HG03060 (cell line): ENCODE measurements at regions not wholly inside any gene's neighbourhood (a gene's known extent, or its start where the extent isn't known, plus 50 kb on each side); places are given as distances from the start of the nearest gene placed in this dataset.
"Not testable (repeated sequence)": the region's sequence is repeated elsewhere in the genome, so short reads cannot be mapped to it uniquely, and the experiment has no call there.

ENCODE experiments used
- ATAC-seq: cut with Tn5 transposase; IDR thresholded peaks from one replicate; pipeline ENCODE4 v1.9.1; 2021; ENCODE audit warnings: low read depth, moderate number of reproducible peaks; ENCODE audit not compliant: unreplicated experiment

DNA sequence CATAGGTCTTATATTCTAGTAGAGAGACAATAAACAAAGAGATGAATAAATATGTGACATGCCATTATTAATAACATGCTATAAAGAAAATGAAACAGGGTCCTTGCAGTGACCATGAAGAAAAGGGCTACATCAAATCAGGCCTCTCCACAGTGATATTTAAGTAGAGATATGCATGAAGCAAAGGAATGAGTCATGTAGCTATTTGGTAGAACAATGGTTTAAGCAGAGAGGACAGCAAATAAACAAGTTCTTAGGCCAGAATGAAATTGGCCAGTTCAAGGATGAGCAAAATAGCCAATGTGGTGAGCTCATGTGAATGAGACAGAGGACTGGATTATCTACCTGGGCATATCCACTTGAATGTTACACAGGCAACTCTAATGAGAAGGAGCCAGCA, 172.2 kb upstream of the FERD3L start:
- ATAC-seq = no peak

GRCh38 chr7:19312416-19312815, 167.2 kb upstream of the FERD3L start:
- ATAC-seq = no peak

GRCh38 chr7:19307554-19307953, 162.3 kb upstream of the FERD3L start:
- no peak for ATAC-seq

GRCh38 chr7:19305698-19306097, 160.5 kb upstream of the FERD3L start:
- ATAC-seq = no peak

GRCh38 chr7:19304086-19304485, 158.9 kb upstream of the FERD3L start:
- ATAC-seq = no peak

DNA sequence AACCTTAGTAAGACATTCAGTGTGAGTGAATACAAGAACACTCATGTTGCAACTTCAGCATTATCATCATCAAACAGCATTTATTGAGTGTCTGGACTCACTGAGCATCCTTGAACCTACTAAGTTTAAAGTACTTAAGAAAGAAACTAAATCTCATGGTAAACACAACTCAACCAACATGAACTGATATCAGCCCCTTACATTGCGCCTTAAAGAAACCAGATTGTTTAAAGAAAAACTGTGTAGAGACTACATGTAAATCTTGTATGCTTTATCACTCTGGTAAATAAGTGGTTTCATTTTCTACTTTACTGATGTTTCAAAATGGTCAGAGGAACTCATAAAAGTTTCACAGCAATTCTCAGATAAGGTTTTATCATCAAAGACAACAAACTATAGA, 157.5 kb upstream of the FERD3L start:
- ATAC-seq = no peak

- no peak for ATAC-seq
Observed at GRCh38 chr7:19296617-19297016, 151.4 kb upstream of the FERD3L start.

GRCh38 chr7:19295376-19295775, 150.2 kb upstream of the FERD3L start:
- ATAC-seq = no peak

DNA sequence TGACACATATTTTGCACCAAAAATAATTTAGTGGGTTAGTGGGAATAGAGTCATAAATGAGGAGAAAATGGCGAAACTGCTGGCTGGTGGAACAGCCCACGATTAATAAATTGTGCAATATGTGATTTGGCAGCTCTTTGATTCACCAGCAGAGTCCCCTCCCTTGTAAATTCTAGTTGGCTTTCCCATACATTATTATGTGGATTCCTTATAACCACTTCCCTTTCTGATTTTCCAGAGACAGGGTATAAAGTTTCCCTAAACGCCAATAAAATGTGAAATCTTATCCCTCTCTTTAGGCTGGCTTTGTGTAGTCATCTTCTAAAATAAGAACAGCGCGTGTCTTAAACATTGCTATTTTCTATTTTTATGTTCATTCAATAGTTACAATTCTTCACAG, 149.4 kb upstream of the FERD3L start:
- ATAC-seq = no peak

DNA sequence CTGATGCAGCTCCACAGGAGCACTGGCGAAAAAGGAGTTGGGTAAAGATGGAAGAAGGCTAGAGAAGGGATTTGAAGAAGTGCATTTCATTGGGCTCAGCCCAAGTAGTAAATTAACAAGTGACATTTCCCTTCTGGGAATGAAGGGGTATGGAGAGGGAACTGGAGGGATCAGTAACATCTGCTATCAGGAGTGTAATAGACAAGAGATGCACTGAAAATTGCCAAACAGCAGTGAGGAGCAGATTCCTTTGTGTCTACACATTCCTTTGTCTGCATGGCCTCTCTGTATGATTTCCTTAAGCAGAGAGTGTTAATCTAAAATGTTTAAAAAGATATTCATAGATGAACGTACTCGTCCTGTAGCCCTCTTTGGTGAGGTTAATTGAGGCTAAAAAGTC, 148.2 kb upstream of the FERD3L start:
- ATAC-seq = no peak

DNA sequence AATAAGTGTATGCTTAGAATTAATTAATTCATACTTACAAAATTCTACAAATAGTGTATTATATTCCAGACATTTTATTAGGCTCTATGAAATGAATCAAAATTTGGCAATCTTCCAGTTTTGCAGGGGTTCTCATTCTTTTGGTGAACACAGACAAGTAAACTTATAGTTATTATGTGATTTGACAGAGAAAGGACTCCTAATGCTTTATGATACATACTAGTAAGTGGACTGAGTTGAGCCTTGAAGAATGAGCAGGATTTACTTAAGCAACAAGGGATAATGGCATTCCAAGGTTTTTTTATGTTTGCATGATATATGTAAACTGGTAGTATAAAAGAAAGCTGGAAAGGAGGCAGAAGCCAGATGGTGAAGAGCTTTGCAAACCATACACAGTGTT, 145.7 kb upstream of the FERD3L start:
- ATAC-seq = no peak

- ATAC-seq = no peak
Observed at GRCh38 chr7:19290066-19290465, 144.8 kb upstream of the FERD3L start.

GRCh38 chr7:19284596-19285300, 139.5 kb upstream of the FERD3L start:
- no peak for ATAC-seq

DNA sequence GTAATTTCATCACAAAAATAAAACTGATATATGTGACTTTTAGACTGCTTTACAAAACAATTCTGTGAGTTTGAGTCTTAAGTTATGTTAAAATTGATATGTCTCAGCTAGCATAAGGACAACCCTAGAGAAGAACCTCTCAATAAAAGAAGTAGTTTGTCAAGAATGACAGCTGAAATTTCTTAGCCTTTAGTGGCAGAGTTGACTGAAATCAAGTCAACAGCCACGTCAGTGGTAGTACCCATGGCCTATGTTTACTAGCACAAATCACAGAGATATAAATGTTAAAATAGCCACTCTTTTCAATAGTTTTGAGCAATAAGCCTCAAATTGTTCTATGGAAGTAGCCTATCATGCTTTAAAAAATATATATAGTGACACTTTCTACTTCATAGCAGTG, 138.9 kb upstream of the FERD3L start:
- no peak for ATAC-seq

- ATAC-seq = no peak
Observed at GRCh38 chr7:19275000-19275399, 129.8 kb upstream of the FERD3L start.

- ATAC-seq = not testable (repeated sequence)
Observed at GRCh38 chr7:19272329-19272728, 127.1 kb upstream of the FERD3L start.

- ATAC-seq = no peak
Observed at GRCh38 chr7:19269301-19269700, 124.1 kb upstream of the FERD3L start.

GRCh38 chr7:19268737-19269136, 123.5 kb upstream of the FERD3L start:
- no peak for ATAC-seq

- ATAC-seq = no peak
Observed at GRCh38 chr7:19262826-19263225, 117.6 kb upstream of the FERD3L start.

- ATAC-seq = no peak
Observed at GRCh38 chr7:19249281-19249680, 104.1 kb upstream of the FERD3L start.

- ATAC-seq = no peak
Observed at GRCh38 chr7:19248681-19249080, 103.5 kb upstream of the FERD3L start.

DNA sequence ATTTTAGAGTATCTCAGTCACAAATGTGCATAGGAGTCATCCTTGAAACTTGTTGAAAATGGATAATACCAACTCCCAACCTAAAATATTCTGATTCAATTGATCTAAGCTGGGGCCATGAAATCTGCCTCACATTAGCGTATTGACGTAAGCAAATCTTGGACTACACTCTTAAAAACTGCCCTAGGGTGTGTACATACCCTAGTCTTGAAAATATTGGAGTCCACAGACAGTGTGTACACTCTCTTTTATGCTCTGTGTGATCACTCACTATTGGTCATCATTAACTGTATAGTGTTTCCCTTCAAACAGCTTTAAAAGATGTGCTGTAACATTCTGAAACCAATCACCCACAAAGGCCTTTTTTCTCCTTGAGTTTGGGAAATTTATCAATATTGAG, 102.9 kb upstream of the FERD3L start:
- no peak for ATAC-seq

DNA sequence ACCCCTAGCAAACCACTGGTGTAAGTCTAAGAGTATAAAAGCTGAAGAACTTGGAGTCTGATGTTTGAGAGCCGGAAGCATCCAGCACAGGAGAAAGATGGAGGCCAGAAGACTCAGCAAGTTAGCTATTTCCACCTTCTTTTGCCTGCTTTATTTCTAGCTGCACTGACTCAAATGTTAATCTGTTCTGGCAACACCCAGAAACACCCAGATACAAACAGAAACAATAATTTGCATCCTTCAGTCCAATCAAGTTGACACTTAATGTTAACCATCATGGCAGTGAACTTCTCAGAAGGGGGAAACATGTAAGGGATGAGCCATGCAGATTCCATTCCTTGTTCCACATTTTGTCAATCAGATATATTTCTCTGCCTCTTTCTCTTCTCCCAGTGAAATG, 101.8 kb upstream of the FERD3L start:
- no peak for ATAC-seq
